Calu3 (cell line): ENCODE measurements at regions not wholly inside any gene's neighbourhood (a gene's known extent, or its start where the extent isn't known, plus 50 kb on each side); places are given as distances from the start of the nearest gene placed in this dataset.
A peak's percentile ranks its signal among the peaks of the same experiment; 100 is the strongest.

Experiments
- BruUV-seq: library from RNA; stranded (reverse); fragments of 400-500 nt; replicated peaks from 2 replicates; lab custom pipeline; 2021; lab: Mats Ljungman, UMichigan
- CTCF ChIA-PET: fragments of 300-600 bp; sonication (Branson Sonifier 250); formaldehyde crosslinking; loops from one replicate; lab custom pipeline; 2022; ENCODE audit warnings: antibody characterized with exemption; lab: Charles Lee
- DNase-seq: peaks from one replicate; pipeline ENCODE4 v3.0.0; 2022
- H3K27ac Mint-ChIP-seq: one replicate; pipeline ENCODE4 v1.8.0; 2022; ENCODE audit warnings: mixed read lengths; ENCODE audit not compliant: unreplicated experiment
- H3K27me3 Mint-ChIP-seq: one replicate; pipeline ENCODE4 v1.8.0; 2022; ENCODE audit warnings: mixed read lengths; ENCODE audit not compliant: unreplicated experiment
- H3K36me3 Mint-ChIP-seq: one replicate; pipeline ENCODE4 v1.8.0; 2022; ENCODE audit warnings: mild to moderate bottlenecking, moderate library complexity, mixed read lengths; ENCODE audit not compliant: insufficient read depth, unreplicated experiment
- H3K4me1 Mint-ChIP-seq: one replicate; pipeline ENCODE4 v1.8.0; 2022; ENCODE audit warnings: mild to moderate bottlenecking, low read depth, mixed read lengths; ENCODE audit not compliant: unreplicated experiment
- H3K4me3 Mint-ChIP-seq: one replicate; pipeline ENCODE4 v1.8.0; 2022; ENCODE audit warnings: mild to moderate bottlenecking, low read depth, moderate library complexity, mixed read lengths; ENCODE audit not compliant: unreplicated experiment
- H3K9me3 Mint-ChIP-seq: one replicate; pipeline ENCODE4 v1.8.0; 2022; ENCODE audit warnings: low read depth, mixed read lengths; ENCODE audit not compliant: unreplicated experiment
- CTCF ChIP-seq: fragments of 200-600 bp; IDR thresholded peaks from one replicate; pipeline ENCODE4 v1.8.0; 2022; ENCODE audit warnings: antibody characterized with exemption; ENCODE audit not compliant: unreplicated experiment
- intact Hi-C: fragments of 100-400 bp; cut with micrococcal nuclease; formaldehyde crosslinking; loops from one replicate; pipeline ENCODE4 v1.10.0; 2022; ENCODE audit not compliant: unreplicated experiment

- H3K36me3 Mint-ChIP-seq, result no peaks in the 10 kb centered on the region
- H3K4me1 Mint-ChIP-seq, result no peaks in the 10 kb centered on the region
- H3K27ac Mint-ChIP-seq, result no peak overlapping the region
- no peaks in the 10 kb centered on the region for H3K27me3 Mint-ChIP-seq
- no peaks in the 10 kb centered on the region for H3K9me3 Mint-ChIP-seq
- CTCF ChIA-PET, result no interaction called here
- intact Hi-C loops, result no loop called here
- TF ChIP-seq CTCF, result no peak
- no peak overlapping the region for H3K4me3 Mint-ChIP-seq
- no TSS peak for BruUV-seq
- DNase-seq, result no peak
Observed at GRCh38 chrX:12058087-12058486, 80.2 kb upstream of the FRMPD4 start.

GRCh38 chrX:12060489-12061260, 77.6 kb upstream of the FRMPD4 start:
- Mint-ChIP-seq H3K4me3 (no peak overlapping the region), H3K36me3 (no peaks in the 10 kb centered on the region), H3K9me3 (no peaks in the 10 kb centered on the region), H3K27me3 (no peaks in the 10 kb centered on the region), H3K27ac (no peak overlapping the region), H3K4me1 (no peaks in the 10 kb centered on the region)
- BruUV-seq, result no TSS peak
- TF ChIP-seq CTCF, result no peak
- no peak for DNase-seq
- CTCF ChIA-PET, result interaction anchor here (0.6 to 0.7 kb wide), 2 partner anchors 181 to 636 kb away, joined by 3 read pairs; no protein-coding TSS in a partner anchor
- intact Hi-C loops, result no loop called here

- no peak for TF ChIP-seq CTCF
- no peak overlapping the region for H3K4me3 Mint-ChIP-seq
- H3K27me3 Mint-ChIP-seq, result no peaks in the 10 kb centered on the region
- H3K27ac Mint-ChIP-seq, result no peak overlapping the region
- intact Hi-C loops, result no loop called here
- H3K9me3 Mint-ChIP-seq, result peaks cover 4% of the 10 kb centered on the region
- no TSS peak for BruUV-seq
- H3K4me1 Mint-ChIP-seq, result peaks cover 7% of the 10 kb centered on the region
- CTCF ChIA-PET, result interaction anchor here (0.6 kb wide), 1 partner anchor 14 kb away, joined by 3 read pairs; no protein-coding TSS in a partner anchor
- peak; percentile 16 for DNase-seq
- H3K36me3 Mint-ChIP-seq, result no peaks in the 10 kb centered on the region
Observed at GRCh38 chrX:12065251-12065650, 73.0 kb upstream of the FRMPD4 start.

- H3K4me1 Mint-ChIP-seq, result peaks cover 21% of the 10 kb centered on the region
- no TSS peak for BruUV-seq
- no peak for TF ChIP-seq CTCF
- intact Hi-C loops, result loop anchor here (10.0 kb wide), 1 partner anchor 111 kb away; no protein-coding TSS in a partner anchor
- H3K4me3 Mint-ChIP-seq, result no peak overlapping the region
- no peak overlapping the region for H3K27ac Mint-ChIP-seq
- H3K27me3 Mint-ChIP-seq, result no peaks in the 10 kb centered on the region
- CTCF ChIA-PET, result no interaction called here
- DNase-seq, result peak; percentile 1
- H3K9me3 Mint-ChIP-seq, result no peaks in the 10 kb centered on the region
- H3K36me3 Mint-ChIP-seq, result no peaks in the 10 kb centered on the region
Observed at GRCh38 chrX:12076046-12076445, 62.2 kb upstream of the FRMPD4 start.
